WTC11 (cell line): ENCODE measurements at regions not wholly inside any gene's neighbourhood (a gene's known extent, or its start where the extent isn't known, plus 50 kb on each side); places are given as distances from the start of the nearest gene placed in this dataset.

Source experiments
- ATAC-seq: fragments of 200-7000 bp; cut with Tn5 transposase; 2 replicates; pipeline ENCODE4 v1.10.0; 2021; ENCODE audit warnings: mild to moderate bottlenecking, moderate library complexity
- CTCF ChIA-PET: fragments of 300-600 bp; sonication (Branson Sonifier 250); formaldehyde crosslinking; loops from one replicate; lab custom pipeline; 2021; ENCODE audit warnings: antibody characterized with exemption; lab: Charles Lee
- POLR2A ChIA-PET: fragments of 350-600 bp; sonication (Branson Sonifier 250); formaldehyde crosslinking; loops from one replicate; lab custom pipeline; 2021; ENCODE audit warnings: antibody characterized with exemption; lab: Charles Lee
- DNase-seq: peaks from one replicate; pipeline ENCODE4 v3.0.0; 2021; ENCODE audit warnings: low spot score
- H3K27ac Mint-ChIP-seq: 2 replicates; pipeline ENCODE4 v1.8.0; 2021; ENCODE audit warnings: mixed read lengths
- H3K27me3 Mint-ChIP-seq: 2 replicates; pipeline ENCODE4 v1.8.0; 2021; ENCODE audit warnings: low read depth, mild to moderate bottlenecking, moderate library complexity, mixed read lengths
- H3K36me3 Mint-ChIP-seq: 2 replicates; pipeline ENCODE4 v1.8.0; 2021; ENCODE audit warnings: mixed read lengths
- H3K4me1 Mint-ChIP-seq: 2 replicates; pipeline ENCODE4 v1.8.0; 2022; ENCODE audit warnings: mixed read lengths
- H3K4me3 Mint-ChIP-seq: 2 replicates; pipeline ENCODE4 v1.8.0; 2021; ENCODE audit warnings: mild to moderate bottlenecking, moderate library complexity, mixed read lengths
- H3K9me3 Mint-ChIP-seq: 2 replicates; pipeline ENCODE4 v1.8.0; 2021; ENCODE audit warnings: mixed read lengths
- AFF4 ChIP-seq: sonication (generic); formaldehyde crosslinking; IDR thresholded peaks from 2 replicates; pipeline ENCODE4 v1.8.1; 2023; ENCODE audit warnings: mild to moderate bottlenecking, missing genetic modification reagents, borderline replicate concordance
- E2F1 ChIP-seq: sonication (generic); formaldehyde crosslinking; IDR thresholded peaks from 2 replicates; pipeline ENCODE4 v1.8.0; 2022; ENCODE audit warnings: mild to moderate bottlenecking, missing genetic modification reagents
- IRF1 ChIP-seq: sonication (generic); formaldehyde crosslinking; IDR thresholded peaks from 2 replicates; pipeline ENCODE4 v1.8.0; 2023; ENCODE audit warnings: missing genetic modification reagents
- SP1 ChIP-seq: sonication (generic); formaldehyde crosslinking; conservative IDR thresholded peaks from 2 replicates; pipeline ENCODE4 v1.8.1; 2022; ENCODE audit warnings: missing genetic modification reagents
- TEAD1 ChIP-seq: sonication (generic); formaldehyde crosslinking; IDR thresholded peaks from 2 replicates; pipeline ENCODE4 v1.8.0; 2022; ENCODE audit warnings: mild to moderate bottlenecking, missing genetic modification reagents
- ZMAT4 ChIP-seq: fragments of 250-450 bp; sonication (Bioruptor Pico); IDR thresholded peaks from 2 replicates; pipeline ENCODE4 v1.9.0; 2021; ENCODE audit warnings: mild to moderate bottlenecking
- ZNF121 ChIP-seq: sonication (generic); formaldehyde crosslinking; IDR thresholded peaks from 2 replicates; pipeline ENCODE4 v1.8.0; 2023; ENCODE audit warnings: missing genetic modification reagents
- ZNF138 ChIP-seq: sonication (generic); formaldehyde crosslinking; conservative IDR thresholded peaks from 2 replicates; pipeline ENCODE4 v1.8.1; 2022; ENCODE audit warnings: mild to moderate bottlenecking, moderate library complexity, missing genetic modification reagents
- ZNF416 ChIP-seq: fragments of 250-450 bp; sonication (Bioruptor Pico); IDR thresholded peaks from 2 replicates; pipeline ENCODE4 v1.9.0; 2021; ENCODE audit warnings: mild to moderate bottlenecking, inconsistent platforms
- TF ChIP-seq, protein P1 (sequence below): sonication (generic); formaldehyde crosslinking; IDR thresholded peaks from 2 replicates; pipeline ENCODE4 v1.8.0; 2023; ENCODE audit warnings: missing genetic modification reagents, mild to moderate bottlenecking, borderline replicate concordance
- TF ChIP-seq, protein P2 (sequence below): sonication (generic); formaldehyde crosslinking; IDR thresholded peaks from 2 replicates; pipeline ENCODE4 v1.8.1; 2023; ENCODE audit warnings: mild to moderate bottlenecking, missing genetic modification reagents
- TF ChIP-seq, protein P3 (sequence below): sonication (generic); formaldehyde crosslinking; IDR thresholded peaks from 2 replicates; pipeline ENCODE4 v1.8.1; 2023; ENCODE audit warnings: mild to moderate bottlenecking, missing genetic modification reagents, moderate library complexity

- no peak overlapping the region for H3K27ac Mint-ChIP-seq
- H3K36me3 Mint-ChIP-seq, result no peaks in the 10 kb centered on the region
- no peaks in the 10 kb centered on the region for H3K27me3 Mint-ChIP-seq
- ATAC-seq, result no peak
- no peak for TF ChIP-seq SP1
- no peak for TF ChIP-seq ZMAT4 (CRISPR knock-in tag)
- TF ChIP-seq AFF4, result no peak
- no peak for TF ChIP-seq ZNF121
- no peak for TF ChIP-seq E2F1 (CRISPR knock-in tag)
- TF ChIP-seq IRF1 (CRISPR knock-in tag), result no peak
- TF ChIP-seq ZNF138 (CRISPR knock-in tag), result no peak
- TF ChIP-seq ZNF416 (CRISPR knock-in tag), result no peak
- no peak for TF ChIP-seq TEAD1 (CRISPR knock-in tag)
- no peak for DNase-seq
- no peaks in the 10 kb centered on the region for H3K9me3 Mint-ChIP-seq
- peaks cover 11% of the 10 kb centered on the region for H3K4me1 Mint-ChIP-seq
- POLR2A ChIA-PET, result no interaction called here
- no peak overlapping the region for H3K4me3 Mint-ChIP-seq
- CTCF ChIA-PET, result no interaction called here
These were observed 439.9 kb upstream of the AZI2 start for GRCh38 chr3:28788571-28788970.

DNA sequence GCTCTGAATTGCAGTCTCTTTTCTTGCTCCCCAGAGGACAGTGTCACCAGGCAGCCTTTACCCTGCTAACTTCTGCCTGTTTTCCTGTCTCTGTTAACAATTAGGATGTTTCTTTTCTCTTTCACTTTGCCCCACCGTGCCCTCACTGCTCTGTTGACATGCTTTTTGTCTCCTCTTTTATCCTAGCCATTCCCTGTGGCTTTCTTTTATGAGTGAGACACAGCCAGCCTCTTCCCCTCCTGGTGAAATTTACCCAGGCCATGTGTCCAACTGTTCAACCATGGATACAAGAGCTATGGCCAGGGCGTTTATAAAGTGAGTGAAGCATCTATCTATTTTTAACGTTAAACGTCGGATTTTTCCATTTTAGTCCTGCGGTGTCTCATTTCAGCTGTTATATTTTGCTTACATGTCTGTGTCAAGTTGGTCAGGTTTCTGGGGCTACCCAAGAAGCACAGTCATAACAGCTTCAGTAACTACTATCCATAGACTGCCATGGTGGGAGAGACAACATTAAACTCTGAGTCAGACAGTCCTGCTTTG, 443.2 kb upstream of the AZI2 start:
- CTCF ChIA-PET, result no interaction called here
- POLR2A ChIA-PET, result no interaction called here
- Mint-ChIP-seq H3K4me3 (no peak overlapping the region), H3K9me3 (no peaks in the 10 kb centered on the region), H3K4me1 (peaks cover 11% of the 10 kb centered on the region), H3K36me3 (no peaks in the 10 kb centered on the region), H3K27ac (peak overlapping the region; percentile 1; the same call in 1 of the 2 replicates), H3K27me3 (no peaks in the 10 kb centered on the region)
- peak; percentile 90 for ATAC-seq
- DNase-seq, result no peak
- TF ChIP-seq, protein P1, sequence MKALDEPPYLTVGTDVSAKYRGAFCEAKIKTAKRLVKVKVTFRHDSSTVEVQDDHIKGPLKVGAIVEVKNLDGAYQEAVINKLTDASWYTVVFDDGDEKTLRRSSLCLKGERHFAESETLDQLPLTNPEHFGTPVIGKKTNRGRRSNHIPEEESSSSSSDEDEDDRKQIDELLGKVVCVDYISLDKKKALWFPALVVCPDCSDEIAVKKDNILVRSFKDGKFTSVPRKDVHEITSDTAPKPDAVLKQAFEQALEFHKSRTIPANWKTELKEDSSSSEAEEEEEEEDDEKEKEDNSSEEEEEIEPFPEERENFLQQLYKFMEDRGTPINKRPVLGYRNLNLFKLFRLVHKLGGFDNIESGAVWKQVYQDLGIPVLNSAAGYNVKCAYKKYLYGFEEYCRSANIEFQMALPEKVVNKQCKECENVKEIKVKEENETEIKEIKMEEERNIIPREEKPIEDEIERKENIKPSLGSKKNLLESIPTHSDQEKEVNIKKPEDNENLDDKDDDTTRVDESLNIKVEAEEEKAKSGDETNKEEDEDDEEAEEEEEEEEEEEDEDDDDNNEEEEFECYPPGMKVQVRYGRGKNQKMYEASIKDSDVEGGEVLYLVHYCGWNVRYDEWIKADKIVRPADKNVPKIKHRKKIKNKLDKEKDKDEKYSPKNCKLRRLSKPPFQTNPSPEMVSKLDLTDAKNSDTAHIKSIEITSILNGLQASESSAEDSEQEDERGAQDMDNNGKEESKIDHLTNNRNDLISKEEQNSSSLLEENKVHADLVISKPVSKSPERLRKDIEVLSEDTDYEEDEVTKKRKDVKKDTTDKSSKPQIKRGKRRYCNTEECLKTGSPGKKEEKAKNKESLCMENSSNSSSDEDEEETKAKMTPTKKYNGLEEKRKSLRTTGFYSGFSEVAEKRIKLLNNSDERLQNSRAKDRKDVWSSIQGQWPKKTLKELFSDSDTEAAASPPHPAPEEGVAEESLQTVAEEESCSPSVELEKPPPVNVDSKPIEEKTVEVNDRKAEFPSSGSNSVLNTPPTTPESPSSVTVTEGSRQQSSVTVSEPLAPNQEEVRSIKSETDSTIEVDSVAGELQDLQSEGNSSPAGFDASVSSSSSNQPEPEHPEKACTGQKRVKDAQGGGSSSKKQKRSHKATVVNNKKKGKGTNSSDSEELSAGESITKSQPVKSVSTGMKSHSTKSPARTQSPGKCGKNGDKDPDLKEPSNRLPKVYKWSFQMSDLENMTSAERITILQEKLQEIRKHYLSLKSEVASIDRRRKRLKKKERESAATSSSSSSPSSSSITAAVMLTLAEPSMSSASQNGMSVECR, result no peak
- TF ChIP-seq IRF1 (CRISPR knock-in tag), result no peak
- TF ChIP-seq, protein P2, sequence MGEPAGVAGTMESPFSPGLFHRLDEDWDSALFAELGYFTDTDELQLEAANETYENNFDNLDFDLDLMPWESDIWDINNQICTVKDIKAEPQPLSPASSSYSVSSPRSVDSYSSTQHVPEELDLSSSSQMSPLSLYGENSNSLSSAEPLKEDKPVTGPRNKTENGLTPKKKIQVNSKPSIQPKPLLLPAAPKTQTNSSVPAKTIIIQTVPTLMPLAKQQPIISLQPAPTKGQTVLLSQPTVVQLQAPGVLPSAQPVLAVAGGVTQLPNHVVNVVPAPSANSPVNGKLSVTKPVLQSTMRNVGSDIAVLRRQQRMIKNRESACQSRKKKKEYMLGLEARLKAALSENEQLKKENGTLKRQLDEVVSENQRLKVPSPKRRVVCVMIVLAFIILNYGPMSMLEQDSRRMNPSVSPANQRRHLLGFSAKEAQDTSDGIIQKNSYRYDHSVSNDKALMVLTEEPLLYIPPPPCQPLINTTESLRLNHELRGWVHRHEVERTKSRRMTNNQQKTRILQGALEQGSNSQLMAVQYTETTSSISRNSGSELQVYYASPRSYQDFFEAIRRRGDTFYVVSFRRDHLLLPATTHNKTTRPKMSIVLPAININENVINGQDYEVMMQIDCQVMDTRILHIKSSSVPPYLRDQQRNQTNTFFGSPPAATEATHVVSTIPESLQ (CRISPR knock-in tag), result no peak
- TF ChIP-seq, protein P3, sequence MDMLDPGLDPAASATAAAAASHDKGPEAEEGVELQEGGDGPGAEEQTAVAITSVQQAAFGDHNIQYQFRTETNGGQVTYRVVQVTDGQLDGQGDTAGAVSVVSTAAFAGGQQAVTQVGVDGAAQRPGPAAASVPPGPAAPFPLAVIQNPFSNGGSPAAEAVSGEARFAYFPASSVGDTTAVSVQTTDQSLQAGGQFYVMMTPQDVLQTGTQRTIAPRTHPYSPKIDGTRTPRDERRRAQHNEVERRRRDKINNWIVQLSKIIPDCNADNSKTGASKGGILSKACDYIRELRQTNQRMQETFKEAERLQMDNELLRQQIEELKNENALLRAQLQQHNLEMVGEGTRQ (CRISPR knock-in tag), result no peak
